ENCODE measurements at regions not wholly inside any gene's neighbourhood (a gene's known extent, or its start where the extent isn't known, plus 50 kb on each side); places are given as distances from the start of the nearest gene placed in this dataset.

GRCh38 chr18:38367473-38367872, 801.9 kb upstream of the CELF4 start:
- H3K4me2 ChIP-seq (ENCODE audit: low read depth, low read length, poor library complexity, severe bottlenecking), result no peak overlapping the region
- no peak for DNase-seq

GRCh38 chr18:38362286-38362792, 796.7 kb upstream of the CELF4 start:
- Histone ChIP-seq H3K9me3 (ENCODE audit: low read length) (peaks cover 22% of the 10 kb centered on the region), H3K4me2 (ENCODE audit: low read depth, low read length, poor library complexity, severe bottlenecking) (no peak overlapping the region), H3K4me3 (ENCODE audit: low read length) (no peak overlapping the region), H3K36me3 (ENCODE audit: insufficient read depth, low read length) (no peaks in the 10 kb centered on the region), H3K79me2 (ENCODE audit: low read length) (no peaks in the 10 kb centered on the region), H3K27me3 (ENCODE audit: low read length) (no peaks in the 10 kb centered on the region), H3K9ac (ENCODE audit: low read length) (no peak overlapping the region), H3K4me1 (ENCODE audit: low read length) (no peaks in the 10 kb centered on the region), H3K27ac (ENCODE audit: low read length) (no peak overlapping the region), H4K20me1 (ENCODE audit: insufficient read depth, low read depth, low read length) (no peaks in the 10 kb centered on the region), H2AFZ (ENCODE audit: low read length) (no peak overlapping the region), H3K9me2 (replicated peaks; ENCODE audit: insufficient read depth, low read length) (no peaks in the 10 kb centered on the region)
- DNase-seq, result no peak

More at GRCh38 chr18:38367473-38367872, 801.9 kb upstream of the CELF4 start:
- Histone ChIP-seq H3K27ac (ENCODE audit: low read length) (no peak overlapping the region), H3K9me3 (ENCODE audit: low read length) (peaks cover 36% of the 10 kb centered on the region), H2AFZ (ENCODE audit: low read length) (no peak overlapping the region), H3K9me2 (replicated peaks; ENCODE audit: insufficient read depth, low read length) (no peaks in the 10 kb centered on the region), H3K27me3 (ENCODE audit: low read length) (no peaks in the 10 kb centered on the region), H3K36me3 (ENCODE audit: insufficient read depth, low read length) (no peaks in the 10 kb centered on the region), H3K9ac (ENCODE audit: low read length) (no peak overlapping the region), H3K4me1 (ENCODE audit: low read length) (no peaks in the 10 kb centered on the region), H3K79me2 (ENCODE audit: low read length) (no peaks in the 10 kb centered on the region), H4K20me1 (ENCODE audit: insufficient read depth, low read depth, low read length) (no peaks in the 10 kb centered on the region), H3K4me3 (ENCODE audit: low read length) (no peak overlapping the region)

GRCh38 chr18:38358805-38359657, 793.4 kb upstream of the CELF4 start:
- Histone ChIP-seq H3K9ac (ENCODE audit: low read length) (no peak overlapping the region), H4K20me1 (ENCODE audit: insufficient read depth, low read depth, low read length) (no peaks in the 10 kb centered on the region), H3K9me3 (ENCODE audit: low read length) (peaks cover 35% of the 10 kb centered on the region), H3K27me3 (ENCODE audit: low read length) (no peaks in the 10 kb centered on the region), H3K4me3 (ENCODE audit: low read length) (no peak overlapping the region), H3K27ac (ENCODE audit: low read length) (no peak overlapping the region), H3K4me2 (ENCODE audit: low read depth, low read length, poor library complexity, severe bottlenecking) (no peak overlapping the region), H3K4me1 (ENCODE audit: low read length) (no peaks in the 10 kb centered on the region), H3K79me2 (ENCODE audit: low read length) (no peaks in the 10 kb centered on the region), H3K9me2 (replicated peaks; ENCODE audit: insufficient read depth, low read length) (no peaks in the 10 kb centered on the region), H3K36me3 (ENCODE audit: insufficient read depth, low read length) (no peaks in the 10 kb centered on the region), H2AFZ (ENCODE audit: low read length) (no peak overlapping the region)
- DNase-seq, result no peak

DNA sequence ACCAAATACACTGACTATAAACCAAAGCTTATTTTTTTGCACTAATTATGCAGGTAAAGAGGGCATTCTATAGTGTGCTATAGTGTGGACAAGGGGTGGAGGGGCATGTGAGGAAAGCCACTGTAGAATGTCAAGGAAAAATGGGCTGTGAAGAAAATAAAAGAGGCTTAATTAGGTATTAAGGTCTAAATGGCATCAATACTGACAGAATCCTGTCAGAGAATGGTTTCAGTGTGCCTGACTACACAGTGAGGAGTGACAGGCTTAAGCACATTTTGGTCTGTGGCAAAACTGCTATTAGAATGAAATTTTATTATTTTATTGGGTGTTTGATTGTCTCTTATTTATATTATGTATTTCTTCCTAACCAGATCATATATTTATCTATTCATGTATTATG, 787.6 kb upstream of the CELF4 start:
- H3K36me3 ChIP-seq (ENCODE audit: insufficient read depth, low read length), result no peaks in the 10 kb centered on the region
- DNase-seq, result no peak
- H3K27ac ChIP-seq (ENCODE audit: low read length), result no peak overlapping the region

DNA sequence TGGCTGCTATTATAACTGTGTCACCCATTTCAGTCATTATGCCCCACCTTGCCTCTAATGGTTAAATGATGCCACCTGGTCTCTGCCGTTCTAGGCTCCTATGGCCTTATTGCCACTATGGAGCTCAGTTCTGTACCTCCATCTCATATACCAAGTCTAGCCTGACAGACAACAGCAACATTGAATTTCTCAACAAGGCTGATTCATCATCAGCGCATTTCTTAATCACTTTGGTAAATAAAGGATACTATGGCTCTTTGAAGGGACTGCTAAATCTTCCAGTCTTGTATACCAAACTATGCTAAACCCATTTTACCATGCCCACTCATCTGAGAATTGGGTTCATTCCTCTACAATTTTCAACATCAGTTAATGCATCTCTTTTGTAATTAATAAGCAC, 784.5 kb upstream of the CELF4 start:
- no peaks in the 10 kb centered on the region for H3K27me3 ChIP-seq (ENCODE audit: low read length)
- no peak overlapping the region for H3K4me3 ChIP-seq (ENCODE audit: low read length)
- H3K36me3 ChIP-seq (ENCODE audit: insufficient read depth, low read length), result no peaks in the 10 kb centered on the region
- H3K4me1 ChIP-seq (ENCODE audit: low read length), result no peaks in the 10 kb centered on the region
- H3K79me2 ChIP-seq (ENCODE audit: low read length), result no peaks in the 10 kb centered on the region
- no peak overlapping the region for H3K27ac ChIP-seq (ENCODE audit: low read length)
- H4K20me1 ChIP-seq (ENCODE audit: insufficient read depth, low read depth, low read length), result no peaks in the 10 kb centered on the region
- H3K9me2 ChIP-seq (replicated peaks; ENCODE audit: insufficient read depth, low read length), result no peaks in the 10 kb centered on the region
- H2AFZ ChIP-seq (ENCODE audit: low read length), result no peak overlapping the region
- peaks cover 32% of the 10 kb centered on the region for H3K9me3 ChIP-seq (ENCODE audit: low read length)
- H3K9ac ChIP-seq (ENCODE audit: low read length), result no peak overlapping the region
- DNase-seq, result no peak
- no peak overlapping the region for H3K4me2 ChIP-seq (ENCODE audit: low read depth, low read length, poor library complexity, severe bottlenecking)

More for the DNA sequence above, 787.6 kb upstream of the CELF4 start:
- Histone ChIP-seq H3K9me2 (replicated peaks; ENCODE audit: insufficient read depth, low read length) (no peaks in the 10 kb centered on the region), H3K4me2 (ENCODE audit: low read depth, low read length, poor library complexity, severe bottlenecking) (no peak overlapping the region), H3K4me3 (ENCODE audit: low read length) (no peak overlapping the region), H3K9me3 (ENCODE audit: low read length) (peaks cover 44% of the 10 kb centered on the region), H2AFZ (ENCODE audit: low read length) (no peak overlapping the region), H3K27me3 (ENCODE audit: low read length) (no peaks in the 10 kb centered on the region), H3K79me2 (ENCODE audit: low read length) (no peaks in the 10 kb centered on the region), H3K4me1 (ENCODE audit: low read length) (no peaks in the 10 kb centered on the region), H4K20me1 (ENCODE audit: insufficient read depth, low read depth, low read length) (no peaks in the 10 kb centered on the region), H3K9ac (ENCODE audit: low read length) (no peak overlapping the region)

- Histone ChIP-seq H3K9ac (ENCODE audit: low read length) (no peak overlapping the region), H3K9me3 (ENCODE audit: low read length) (peaks cover 19% of the 10 kb centered on the region), H3K27me3 (ENCODE audit: low read length) (no peaks in the 10 kb centered on the region), H3K4me1 (ENCODE audit: low read length) (no peaks in the 10 kb centered on the region), H3K9me2 (replicated peaks; ENCODE audit: insufficient read depth, low read length) (no peaks in the 10 kb centered on the region; the same call in 1 of the 2 replicates), H3K4me2 (ENCODE audit: low read depth, low read length, poor library complexity, severe bottlenecking) (no peak overlapping the region), H3K27ac (ENCODE audit: low read length) (no peak overlapping the region), H3K36me3 (ENCODE audit: insufficient read depth, low read length) (no peaks in the 10 kb centered on the region), H3K79me2 (ENCODE audit: low read length) (no peaks in the 10 kb centered on the region), H4K20me1 (ENCODE audit: insufficient read depth, low read depth, low read length) (no peaks in the 10 kb centered on the region), H2AFZ (ENCODE audit: low read length) (no peak overlapping the region), H3K4me3 (ENCODE audit: low read length) (no peak overlapping the region)
- no peak for DNase-seq
Measured at GRCh38 chr18:38330573-38330972, 765.0 kb upstream of the CELF4 start.

- DNase-seq, result no peak
- no peak overlapping the region for H2AFZ ChIP-seq (ENCODE audit: low read length)
Measured at GRCh38 chr18:38329145-38329544, 763.5 kb upstream of the CELF4 start.

DNA sequence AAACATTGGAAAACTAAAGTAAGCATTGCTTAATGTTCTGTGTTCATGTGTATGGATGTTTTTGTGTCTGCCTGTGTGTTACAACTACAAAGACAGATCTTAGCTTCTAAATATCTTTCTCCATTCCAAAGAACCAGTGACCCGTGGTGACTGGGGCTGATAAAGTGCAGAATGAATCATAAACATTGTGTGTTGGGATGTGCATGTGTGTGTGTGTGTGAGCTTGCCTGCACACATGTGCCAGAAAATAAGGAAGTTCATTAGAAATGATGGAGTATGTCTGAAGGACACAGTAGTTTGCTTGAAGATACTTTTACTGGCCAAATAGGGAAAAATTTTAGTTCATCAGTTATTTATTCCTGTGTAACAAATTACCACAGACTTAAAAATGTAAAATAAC, 756.6 kb upstream of the CELF4 start:
- H3K27ac ChIP-seq (ENCODE audit: low read length), result no peak overlapping the region
- H3K4me3 ChIP-seq (ENCODE audit: low read length), result no peak overlapping the region
- H3K4me1 ChIP-seq (ENCODE audit: low read length), result no peaks in the 10 kb centered on the region
- H4K20me1 ChIP-seq (ENCODE audit: insufficient read depth, low read depth, low read length), result no peaks in the 10 kb centered on the region
- no peak overlapping the region for H3K4me2 ChIP-seq (ENCODE audit: low read depth, low read length, poor library complexity, severe bottlenecking)
- no peaks in the 10 kb centered on the region for H3K79me2 ChIP-seq (ENCODE audit: low read length)
- no peaks in the 10 kb centered on the region for H3K9me2 ChIP-seq (replicated peaks; ENCODE audit: insufficient read depth, low read length)
- H3K9ac ChIP-seq (ENCODE audit: low read length), result no peak overlapping the region
- H2AFZ ChIP-seq (ENCODE audit: low read length), result no peak overlapping the region
- H3K27me3 ChIP-seq (ENCODE audit: low read length), result no peaks in the 10 kb centered on the region
- H3K9me3 ChIP-seq (ENCODE audit: low read length), result peaks cover 11% of the 10 kb centered on the region
- DNase-seq, result no peak
- H3K36me3 ChIP-seq (ENCODE audit: insufficient read depth, low read length), result no peaks in the 10 kb centered on the region

More at GRCh38 chr18:38329145-38329544, 763.5 kb upstream of the CELF4 start:
- H3K27ac ChIP-seq (ENCODE audit: low read length), result no peak overlapping the region
- peaks cover 11% of the 10 kb centered on the region for H3K9me3 ChIP-seq (ENCODE audit: low read length)
- H3K79me2 ChIP-seq (ENCODE audit: low read length), result no peaks in the 10 kb centered on the region
- no peak overlapping the region for H3K4me2 ChIP-seq (ENCODE audit: low read depth, low read length, poor library complexity, severe bottlenecking)
- no peaks in the 10 kb centered on the region for H3K27me3 ChIP-seq (ENCODE audit: low read length)
- H3K4me1 ChIP-seq (ENCODE audit: low read length), result no peaks in the 10 kb centered on the region
- H4K20me1 ChIP-seq (ENCODE audit: insufficient read depth, low read depth, low read length), result no peaks in the 10 kb centered on the region
- H3K4me3 ChIP-seq (ENCODE audit: low read length), result no peak overlapping the region
- H3K9me2 ChIP-seq (replicated peaks; ENCODE audit: insufficient read depth, low read length), result no peaks in the 10 kb centered on the region; the same call in 1 of the 2 replicates
- H3K9ac ChIP-seq (ENCODE audit: low read length), result no peak overlapping the region
- no peaks in the 10 kb centered on the region for H3K36me3 ChIP-seq (ENCODE audit: insufficient read depth, low read length)

All from Karpas-422 (cell line).